HG03469 (cell line): ENCODE measurements at regions not wholly inside any gene's neighbourhood (a gene's known extent, or its start where the extent isn't known, plus 50 kb on each side); places are given as distances from the start of the nearest gene placed in this dataset.
"Not testable (repeated sequence)": the region's sequence is repeated elsewhere in the genome, so short reads cannot be mapped to it uniquely, and the experiment has no call there.

ENCODE experiments used
- ATAC-seq: cut with Tn5 transposase; IDR thresholded peaks from one replicate; pipeline ENCODE4 v1.9.1; 2021; ENCODE audit warnings: mild to moderate bottlenecking, moderate library complexity, moderate number of reproducible peaks; ENCODE audit not compliant: unreplicated experiment

GRCh38 chr2:167844714-167845530, 402.5 kb downstream of the STK39 start:
- ATAC-seq, result no peak

GRCh38 chr2:167843657-167844056, 403.7 kb downstream of the STK39 start:
- ATAC-seq, result no peak

- ATAC-seq, result no peak
Observed at GRCh38 chr2:167843217-167843616, 404.2 kb downstream of the STK39 start.

GRCh38 chr2:167842047-167842446, 405.3 kb downstream of the STK39 start:
- no peak for ATAC-seq

GRCh38 chr2:167835290-167835689, 412.1 kb downstream of the STK39 start:
- not testable (repeated sequence) for ATAC-seq

- ATAC-seq, result no peak
Observed at GRCh38 chr2:167834707-167835106, 412.7 kb downstream of the STK39 start.

GRCh38 chr2:167833294-167833693, 414.1 kb downstream of the STK39 start:
- no peak for ATAC-seq

- ATAC-seq, result no peak
Observed at GRCh38 chr2:167832868-167833287, 414.5 kb downstream of the STK39 start.

GRCh38 chr2:167827352-167828097, 419.9 kb downstream of the STK39 start:
- no peak for ATAC-seq

- ATAC-seq, result no peak
Observed at GRCh38 chr2:167826906-167827305, 420.5 kb downstream of the STK39 start.

- ATAC-seq, result no peak
Observed at GRCh38 chr2:167825664-167826063, 421.7 kb downstream of the STK39 start.

- ATAC-seq, result no peak
Observed at GRCh38 chr2:167822690-167823465, 424.5 kb downstream of the STK39 start.

- no peak for ATAC-seq
Observed at GRCh38 chr2:167820488-167820887, 426.9 kb downstream of the STK39 start.

- no peak for ATAC-seq
Observed at GRCh38 chr2:167818521-167818920, 428.9 kb downstream of the STK39 start.

- no peak for ATAC-seq
Observed at GRCh38 chr2:167817908-167818307, 429.5 kb downstream of the STK39 start.

GRCh38 chr2:167817422-167817821, 430.0 kb downstream of the STK39 start:
- ATAC-seq, result no peak

GRCh38 chr2:167816874-167817290, 430.5 kb downstream of the STK39 start:
- ATAC-seq, result no peak

GRCh38 chr2:167814881-167815718, 432.3 kb downstream of the STK39 start:
- ATAC-seq, result no peak

- not testable (repeated sequence) for ATAC-seq
Observed at GRCh38 chr2:167814482-167814880, 432.9 kb downstream of the STK39 start.

GRCh38 chr2:167809799-167810198, 437.6 kb downstream of the STK39 start:
- not testable (repeated sequence) for ATAC-seq
